SU-DHL-6 (cell line): ENCODE measurements at regions not wholly inside any gene's neighbourhood (a gene's known extent, or its start where the extent isn't known, plus 50 kb on each side); places are given as distances from the start of the nearest gene placed in this dataset.

Experiments used
- CTCF ChIP-seq: fragments of 200-600 bp; sonication (generic); IDR thresholded peaks from one replicate; pipeline ENCODE4 v1.5.1; 2017; ENCODE audit warnings: antibody characterized with exemption, mild to moderate bottlenecking, low read length, moderate library complexity; ENCODE audit not compliant: insufficient read depth, poor library complexity, severe bottlenecking
- EZH2phosphoT487 ChIP-seq: fragments of 200-600 bp; sonication (generic), shearing (Covaris generic); conservative IDR thresholded peaks from 2 replicates; pipeline ENCODE4 v1.6.1; 2018; ENCODE audit warnings: mild to moderate bottlenecking, antibody characterized with exemption, low read length, moderate library complexity, mixed read lengths

- TF ChIP-seq CTCF (no peak), EZH2phosphoT487 (no peak)
Measured at GRCh38 chr2:223688094-223688835, 86.1 kb upstream of the SCG2 start.
